Esophagus muscularis mucosa (tissue), 4 donors: ENCODE measurements at regions not wholly inside any gene's neighbourhood (a gene's known extent, or its start where the extent isn't known, plus 50 kb on each side); places are given as distances from the start of the nearest gene placed in this dataset.
A peak's percentile ranks its signal among the peaks of the same experiment; 100 is the strongest.

ENCODE experiments used
- DNase-seq: peaks from one replicate; pipeline ENCODE4 v3.0.0-alpha.2; 2017; ENCODE audit errors: extremely low spot score
- H3K27ac ChIP-seq, 4 donors: fragments of 200-600 bp; sonication (generic); replicated peaks in 1 of 4; 1 replicate in 3 of 4; 2 replicates in 1 of 4; pipeline ENCODE4 v1.5.1; 2016 to 2019; ENCODE audit warnings: mild to moderate bottlenecking in 1 of 4
- H3K27me3 ChIP-seq, 4 donors: fragments of 200-600 bp; sonication (generic); one replicate each; pipeline versions ENCODE4 v1.5.1 to v1.6.0; 2016 to 2019
- H3K36me3 ChIP-seq, 4 donors: fragments of 200-600 bp; sonication (generic); one replicate each; pipeline ENCODE4 v1.5.1; 2016 to 2019
- H3K4me1 ChIP-seq, 4 donors: fragments of 200-600 bp; sonication (generic); one replicate each; pipeline ENCODE4 v1.5.1; 2016 to 2019
- H3K4me3 ChIP-seq, 4 donors: fragments of 200-600 bp; sonication (generic); 1 replicate in 2 of 4; 2 replicates in 2 of 4; pipeline ENCODE4 v1.5.1; 2016 to 2019; ENCODE audit warnings: mild to moderate bottlenecking in 4 of 4, moderate library complexity in 1 of 4
- H3K9me3 ChIP-seq, 4 donors: fragments of 200-600 bp; sonication (generic); 1 replicate in 3 of 4; 2 replicates in 1 of 4; pipeline ENCODE4 v1.5.1; 2016 to 2019
- CTCF ChIP-seq, 3 experiments: fragments of 200-600 bp in 2 of 3; fragments of 450-650 bp in 1 of 3; sonication (generic) in 2 of 3; IDR thresholded peaks; one replicate each; pipeline ENCODE4 v1.5.1; 2017 to 2019; ENCODE audit warnings: antibody characterized with exemption in 3 of 3, mild to moderate bottlenecking in 2 of 3, moderate library complexity in 1 of 3
- EP300 ChIP-seq: sonication (generic); formaldehyde crosslinking; IDR thresholded peaks from one replicate; pipeline ENCODE4 v1.6.1; 2017; ENCODE audit warnings: antibody characterized with exemption
- POLR2A ChIP-seq: fragments of 450-650 bp; IDR thresholded peaks from one replicate; pipeline ENCODE4 v1.6.1; 2017; ENCODE audit warnings: antibody characterized with exemption, moderate library complexity, mild to moderate bottlenecking, low read depth
- POLR2AphosphoS5 ChIP-seq, 2 donors: sonication (generic); formaldehyde crosslinking; IDR thresholded peaks; one replicate each; pipeline ENCODE4 v1.6.1; 2017; ENCODE audit warnings: antibody characterized with exemption in 2 of 2
- WGBS: methylation state at CpG from one replicate; pipeline ENCODE4 v1.1.5; 2018; 5-methylcytosine and 5-hydroxymethylcytosine counted together
- intact Hi-C: fragments of 100-400 bp; cut with DNase I; formaldehyde crosslinking; loops from one replicate; pipeline ENCODE4 v1.15.1; 2023

- Histone ChIP-seq H3K9me3 (no peaks in the 10 kb centered on the region), H3K36me3 (no peaks in the 10 kb centered on the region), H3K27ac (no peak overlapping the region), H3K27me3 (no peaks in the 10 kb centered on the region), H3K4me3 (no peak overlapping the region), H3K4me1 (peaks cover 12 to 45% (median 28%) of the 10 kb centered on the region in 4 donors)
- intact Hi-C loops, result no loop called here
- DNase-seq, result no peak
- TF ChIP-seq EP300, result no peak
- TF ChIP-seq CTCF (IDR thresholded peaks at IDR 0.05), result no peak
- TF ChIP-seq POLR2A, result no peak
- no peak for TF ChIP-seq POLR2AphosphoS5 (IDR thresholded peaks at IDR 0.05)
Observed at GRCh38 chr7:132072873-132073272, 503.4 kb downstream of the PLXNA4 start.

- Histone ChIP-seq H3K27ac (no peak overlapping the region), H3K36me3 (no peaks in the 10 kb centered on the region), H3K4me3 (no peak overlapping the region), H3K27me3 (no peaks in the 10 kb centered on the region), H3K9me3 (no peaks in the 10 kb centered on the region), H3K4me1 (peaks cover 17 to 45% (median 30%) of the 10 kb centered on the region in 4 donors)
- intact Hi-C loops, result no loop called here
- WGBS, result 91% methylated on average over 4 of the region's 4 CpGs
- DNase-seq, result no peak
- TF ChIP-seq CTCF (IDR thresholded peaks at IDR 0.05) (no peak), EP300 (no peak), POLR2AphosphoS5 (IDR thresholded peaks at IDR 0.05) (no peak), POLR2A (no peak)
Observed at GRCh38 chr7:132072165-132072564, 504.1 kb downstream of the PLXNA4 start.

GRCh38 chr7:132069306-132069705, 507.0 kb downstream of the PLXNA4 start:
- TF ChIP-seq CTCF (IDR thresholded peaks at IDR 0.05) (no peak), POLR2A (no peak), EP300 (no peak), POLR2AphosphoS5 (IDR thresholded peaks at IDR 0.05) (no peak)
- Histone ChIP-seq H3K4me3 (no peak overlapping the region), H3K27ac (peak overlapping the region in 1 of 4 donors; percentile 90), H3K9me3 (no peaks in the 10 kb centered on the region), H3K27me3 (no peaks in the 10 kb centered on the region), H3K36me3 (no peaks in the 10 kb centered on the region), H3K4me1 (peaks cover 34 to 51% (median 41%) of the 10 kb centered on the region in 4 donors)
- intact Hi-C loops, result no loop called here
- WGBS, result 56% methylated on average over 4 of the region's 4 CpGs
- DNase-seq, result no peak

- peaks cover 25 to 42% (median 34%) of the 10 kb centered on the region in 4 donors for H3K4me1 ChIP-seq
- H3K9me3 ChIP-seq, result no peaks in the 10 kb centered on the region
- no peaks in the 10 kb centered on the region for H3K36me3 ChIP-seq
- intact Hi-C loops, result no loop called here
- no peaks in the 10 kb centered on the region for H3K27me3 ChIP-seq
- DNase-seq, result no peak
- peak overlapping the region in 1 of 4 donors; percentile 26 for H3K4me3 ChIP-seq
- peak overlapping the region; percentile 81 to 90 (median 88) for H3K27ac ChIP-seq
- no peak for TF ChIP-seq POLR2AphosphoS5 (IDR thresholded peaks at IDR 0.05)
- WGBS, result 46% methylated on average over 12 of the region's 12 CpGs
Observed at GRCh38 chr7:132066761-132067171, 509.5 kb downstream of the PLXNA4 start.

- intact Hi-C loops, result no loop called here
- peaks cover 25 to 42% (median 34%) of the 10 kb centered on the region in 4 donors for H3K4me1 ChIP-seq
- H3K4me3 ChIP-seq, result no peak overlapping the region
- H3K36me3 ChIP-seq, result no peaks in the 10 kb centered on the region
- no peaks in the 10 kb centered on the region for H3K9me3 ChIP-seq
- H3K27me3 ChIP-seq, result no peaks in the 10 kb centered on the region
- H3K27ac ChIP-seq, result peak overlapping the region; percentile 81 to 90 (median 88)
- TF ChIP-seq POLR2A (no peak), POLR2AphosphoS5 (IDR thresholded peaks at IDR 0.05) (no peak), EP300 (no peak)
- DNase-seq, result no peak
- 43% methylated on average over 5 of the region's 5 CpGs for WGBS
Observed at GRCh38 chr7:132065989-132066603, 509.7 kb upstream of the PODXL start.
